ENCODE measurements at regions not wholly inside any gene's neighbourhood (a gene's known extent, or its start where the extent isn't known, plus 50 kb on each side); places are given as distances from the start of the nearest gene placed in this dataset.

DNA sequence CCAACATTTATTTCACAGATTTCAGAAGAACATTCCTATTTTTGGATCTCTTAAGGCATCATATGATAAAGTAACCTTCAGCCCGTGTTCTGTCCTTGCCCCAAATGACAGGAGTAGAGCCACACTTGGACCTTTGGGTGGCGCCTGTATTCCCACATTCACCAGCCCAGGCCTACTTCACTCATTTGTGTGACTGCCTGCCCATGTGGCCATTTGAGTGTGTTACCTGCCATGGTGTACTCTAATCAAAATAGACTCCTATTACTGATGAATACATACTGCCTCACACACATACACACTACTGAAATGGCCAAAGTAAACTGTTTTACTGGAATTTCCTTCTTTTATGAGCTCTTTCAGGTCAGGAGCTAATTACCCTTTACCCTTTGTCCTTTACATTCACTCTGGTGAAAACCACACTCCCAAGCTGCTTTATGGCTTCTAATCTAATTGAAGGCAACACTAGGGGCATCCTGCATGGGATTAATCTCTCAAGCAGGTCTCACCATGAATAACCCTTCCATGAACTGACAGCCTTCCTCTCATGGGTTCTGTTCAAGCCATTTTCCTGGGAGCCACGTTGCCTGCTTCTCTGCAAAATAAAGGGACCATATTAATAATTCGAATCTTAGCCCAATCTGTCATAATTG is 271.0 kb upstream of the GALNT5 start:
- H2AFZ ChIP-seq (ENCODE audit: low read length) = no peak overlapping the region
- no peak for TF ChIP-seq EZH2 (IDR thresholded peaks at IDR 0.05; ENCODE audit: borderline replicate concordance, low read length)
- TF ChIP-seq, protein P1, sequence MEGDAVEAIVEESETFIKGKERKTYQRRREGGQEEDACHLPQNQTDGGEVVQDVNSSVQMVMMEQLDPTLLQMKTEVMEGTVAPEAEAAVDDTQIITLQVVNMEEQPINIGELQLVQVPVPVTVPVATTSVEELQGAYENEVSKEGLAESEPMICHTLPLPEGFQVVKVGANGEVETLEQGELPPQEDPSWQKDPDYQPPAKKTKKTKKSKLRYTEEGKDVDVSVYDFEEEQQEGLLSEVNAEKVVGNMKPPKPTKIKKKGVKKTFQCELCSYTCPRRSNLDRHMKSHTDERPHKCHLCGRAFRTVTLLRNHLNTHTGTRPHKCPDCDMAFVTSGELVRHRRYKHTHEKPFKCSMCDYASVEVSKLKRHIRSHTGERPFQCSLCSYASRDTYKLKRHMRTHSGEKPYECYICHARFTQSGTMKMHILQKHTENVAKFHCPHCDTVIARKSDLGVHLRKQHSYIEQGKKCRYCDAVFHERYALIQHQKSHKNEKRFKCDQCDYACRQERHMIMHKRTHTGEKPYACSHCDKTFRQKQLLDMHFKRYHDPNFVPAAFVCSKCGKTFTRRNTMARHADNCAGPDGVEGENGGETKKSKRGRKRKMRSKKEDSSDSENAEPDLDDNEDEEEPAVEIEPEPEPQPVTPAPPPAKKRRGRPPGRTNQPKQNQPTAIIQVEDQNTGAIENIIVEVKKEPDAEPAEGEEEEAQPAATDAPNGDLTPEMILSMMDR (IDR thresholded peaks at IDR 0.05; ENCODE audit: low read length) = no peak
- H3K27me3 ChIP-seq (ENCODE audit: insufficient read depth, low read length) = no peaks in the 10 kb centered on the region

DNA sequence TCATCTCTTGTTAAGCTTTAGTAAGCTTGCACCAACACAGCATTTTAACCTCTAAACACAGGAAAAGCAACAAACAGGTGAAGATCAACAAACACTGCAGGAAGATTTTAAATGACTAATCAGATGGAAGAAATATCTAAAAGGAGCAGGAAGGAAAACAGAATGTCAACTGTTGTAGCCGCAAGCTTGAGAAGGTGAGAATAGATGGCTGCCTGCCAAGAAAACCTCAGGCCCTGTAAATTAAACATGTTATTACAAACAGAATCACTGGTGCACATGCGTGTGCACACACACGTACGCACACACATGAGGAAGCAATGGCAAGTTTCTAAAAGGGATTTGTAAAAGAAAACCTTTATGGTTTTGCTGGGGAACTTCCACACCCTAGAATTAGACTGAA is 257.8 kb upstream of the GALNT5 start:
- H3K9ac ChIP-seq (ENCODE audit: low read length) = no peak overlapping the region
- H3K9me2 ChIP-seq (ENCODE audit: low read depth, low read length) = no peaks in the 10 kb centered on the region
- TF ChIP-seq, protein P1 (IDR thresholded peaks at IDR 0.05; ENCODE audit: low read length) = no peak
- no peak for TF ChIP-seq EZH2 (IDR thresholded peaks at IDR 0.05; ENCODE audit: borderline replicate concordance, low read length)
- H3K4me2 ChIP-seq (ENCODE audit: low read length) = no peak overlapping the region
- no peaks in the 10 kb centered on the region for H3K9me3 ChIP-seq (ENCODE audit: low read length)
- H3K4me1 ChIP-seq (ENCODE audit: insufficient read depth, low read length, severe bottlenecking) = no peaks in the 10 kb centered on the region
- no peak overlapping the region for H2AFZ ChIP-seq (ENCODE audit: low read length)
- H3K79me2 ChIP-seq (ENCODE audit: insufficient read depth, low read length) = no peaks in the 10 kb centered on the region
- H3K4me3 ChIP-seq (ENCODE audit: low read depth, low read length, poor library complexity, severe bottlenecking) = no peak overlapping the region
- no peaks in the 10 kb centered on the region for H3K27me3 ChIP-seq (ENCODE audit: insufficient read depth, low read length)
- no peak overlapping the region for H3K27ac ChIP-seq (ENCODE audit: low read depth, low read length, poor library complexity, severe bottlenecking)
- H4K20me1 ChIP-seq (ENCODE audit: insufficient read depth, low read length) = no peaks in the 10 kb centered on the region
- H3F3A ChIP-seq (ENCODE audit: insufficient read depth, low read length) = no peaks in the 10 kb centered on the region
- no peaks in the 10 kb centered on the region for H3K36me3 ChIP-seq (ENCODE audit: insufficient read depth, low read length)

More for the DNA sequence above, 271.0 kb upstream of the GALNT5 start:
- Histone ChIP-seq H3K4me3 (ENCODE audit: low read depth, low read length, poor library complexity, severe bottlenecking) (no peak overlapping the region), H3K27ac (ENCODE audit: low read depth, low read length, poor library complexity, severe bottlenecking) (no peak overlapping the region), H3F3A (ENCODE audit: insufficient read depth, low read length) (no peaks in the 10 kb centered on the region), H3K9me3 (ENCODE audit: low read length) (no peaks in the 10 kb centered on the region), H4K20me1 (ENCODE audit: insufficient read depth, low read length) (no peaks in the 10 kb centered on the region), H3K9ac (ENCODE audit: low read length) (no peak overlapping the region), H3K4me2 (ENCODE audit: low read length) (no peak overlapping the region), H3K36me3 (ENCODE audit: insufficient read depth, low read length) (no peaks in the 10 kb centered on the region), H3K79me2 (ENCODE audit: insufficient read depth, low read length) (no peaks in the 10 kb centered on the region), H3K9me2 (ENCODE audit: low read depth, low read length) (no peaks in the 10 kb centered on the region), H3K4me1 (ENCODE audit: insufficient read depth, low read length, severe bottlenecking) (no peaks in the 10 kb centered on the region)

DNA sequence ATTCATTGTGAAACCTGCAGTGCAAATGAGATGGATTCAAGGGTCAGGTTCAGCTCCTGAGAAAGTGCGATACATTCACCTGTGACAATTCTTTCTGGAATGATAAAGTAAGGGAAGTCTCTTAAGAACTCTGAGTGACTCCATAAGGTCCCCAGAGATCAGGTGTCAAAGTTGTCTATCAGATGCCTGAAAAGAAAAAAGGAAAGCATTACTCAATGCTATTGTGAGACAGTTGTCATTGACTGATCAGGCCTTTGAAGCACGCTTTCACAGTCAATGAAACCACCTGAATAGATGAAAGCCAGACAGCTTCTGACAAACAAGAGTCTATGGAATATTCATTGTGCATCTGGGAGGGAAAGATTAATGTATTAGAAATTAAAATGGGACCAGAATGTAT is 252.7 kb upstream of the GALNT5 start:
- no peaks in the 10 kb centered on the region for H3K4me1 ChIP-seq (ENCODE audit: insufficient read depth, low read length, severe bottlenecking)
- no peak overlapping the region for H3K9ac ChIP-seq (ENCODE audit: low read length)
- no peak overlapping the region for H3K4me3 ChIP-seq (ENCODE audit: low read depth, low read length, poor library complexity, severe bottlenecking)
- H3K9me2 ChIP-seq (ENCODE audit: low read depth, low read length) = no peaks in the 10 kb centered on the region
- no peak overlapping the region for H3K27ac ChIP-seq (ENCODE audit: low read depth, low read length, poor library complexity, severe bottlenecking)
- no peaks in the 10 kb centered on the region for H3K9me3 ChIP-seq (ENCODE audit: low read length)
- TF ChIP-seq, protein P1 (IDR thresholded peaks at IDR 0.05; ENCODE audit: low read length) = no peak
- no peak for TF ChIP-seq EZH2 (IDR thresholded peaks at IDR 0.05; ENCODE audit: borderline replicate concordance, low read length)
- no peaks in the 10 kb centered on the region for H3K79me2 ChIP-seq (ENCODE audit: insufficient read depth, low read length)
- no peaks in the 10 kb centered on the region for H3F3A ChIP-seq (ENCODE audit: insufficient read depth, low read length)
- no peaks in the 10 kb centered on the region for H4K20me1 ChIP-seq (ENCODE audit: insufficient read depth, low read length)
- H3K36me3 ChIP-seq (ENCODE audit: insufficient read depth, low read length) = no peaks in the 10 kb centered on the region
- H2AFZ ChIP-seq (ENCODE audit: low read length) = no peak overlapping the region
- H3K27me3 ChIP-seq (ENCODE audit: insufficient read depth, low read length) = no peaks in the 10 kb centered on the region
- H3K4me2 ChIP-seq (ENCODE audit: low read length) = no peak overlapping the region

All from OCI-LY1 (cell line).